ENCODE measurements at regions not wholly inside any gene's neighbourhood (a gene's known extent, or its start where the extent isn't known, plus 50 kb on each side); places are given as distances from the start of the nearest gene placed in this dataset.
A peak's percentile ranks its signal among the peaks of the same experiment; 100 is the strongest.
"Not testable (repeated sequence)": the region's sequence is repeated elsewhere in the genome, so short reads cannot be mapped to it uniquely, and the experiment has no call there.

- Histone ChIP-seq H3K27me3 (no peaks in the 10 kb centered on the region), H3K27ac (no peak overlapping the region), H3K4me3 (no peak overlapping the region), H3K9me3 (no peaks in the 10 kb centered on the region), H3K36me3 (no peaks in the 10 kb centered on the region), H3K4me1 (peaks cover 0 to 26% (median 18%) of the 10 kb centered on the region in 4 donors)
- intact Hi-C loops (cut with DNase I): no loop called here
- 76 to 85% methylated on average over 11 of the region's 11 CpGs for WGBS, 2 donors
- no peak for DNase-seq
- TF ChIP-seq POLR2A (IDR thresholded peaks at IDR 0.05) (no peak), CTCF (IDR thresholded peaks at IDR 0.05) (no peak), EP300 (IDR thresholded peaks at IDR 0.05) (no peak), POLR2AphosphoS5 (IDR thresholded peaks at IDR 0.05) (no peak)
Measured at GRCh38 chr10:30704026-30704600, 74.6 kb upstream of the LYZL2 start.

GRCh38 chr10:30703446-30703845, 73.9 kb upstream of the LYZL2 start:
- H3K4me3 ChIP-seq; H3K36me3 ChIP-seq; intact Hi-C loops (cut with DNase I); DNase-seq; H3K27ac ChIP-seq; H3K27me3 ChIP-seq; H3K9me3 ChIP-seq: not testable (repeated sequence)
- 90 to 91% methylated on average over 7 of the region's 7 CpGs for WGBS, 2 donors
- H3K4me1 ChIP-seq: peaks cover 0 to 26% (median 18%) of the 10 kb centered on the region in 4 donors

- DNase-seq: no peak
- 67 to 71% methylated on average over 5 of the region's 5 CpGs for WGBS, 2 donors
- H3K27me3 ChIP-seq: no peaks in the 10 kb centered on the region
- H3K4me1 ChIP-seq: peaks cover 0 to 26% (median 18%) of the 10 kb centered on the region in 4 donors
- H3K27ac ChIP-seq: no peak overlapping the region
- intact Hi-C loops (cut with DNase I): no loop called here
- H3K4me3 ChIP-seq: no peak overlapping the region
- no peaks in the 10 kb centered on the region for H3K9me3 ChIP-seq
- no peaks in the 10 kb centered on the region for H3K36me3 ChIP-seq
- no peak for TF ChIP-seq POLR2AphosphoS5 (IDR thresholded peaks at IDR 0.05)
- TF ChIP-seq EP300 (IDR thresholded peaks at IDR 0.05): no peak
- no peak for TF ChIP-seq CTCF (IDR thresholded peaks at IDR 0.05)
- TF ChIP-seq POLR2A (IDR thresholded peaks at IDR 0.05): no peak
Measured at GRCh38 chr10:30702860-30703259, 73.3 kb upstream of the LYZL2 start.

GRCh38 chr10:30701451-30702173, 72.1 kb upstream of the LYZL2 start:
- Histone ChIP-seq H3K4me1 (peaks cover 0 to 26% (median 18%) of the 10 kb centered on the region in 4 donors), H3K36me3 (no peaks in the 10 kb centered on the region), H3K9me3 (no peaks in the 10 kb centered on the region), H3K27me3 (no peaks in the 10 kb centered on the region), H3K27ac (peak overlapping the region in 2 of 4 donors; percentile 22), H3K4me3 (no peak overlapping the region)
- intact Hi-C loops (cut with DNase I): no loop called here
- 35 to 48% methylated on average over 13 of the region's 13 CpGs for WGBS, 2 donors
- TF ChIP-seq POLR2AphosphoS5 (IDR thresholded peaks at IDR 0.05) (no peak), CTCF (IDR thresholded peaks at IDR 0.05) (no peak), EP300 (IDR thresholded peaks at IDR 0.05) (no peak), POLR2A (IDR thresholded peaks at IDR 0.05) (no peak)
- DNase-seq: no peak

GRCh38 chr10:30697806-30698205, 68.3 kb upstream of the LYZL2 start:
- Histone ChIP-seq H3K27me3 (no peaks in the 10 kb centered on the region), H3K4me3 (no peak overlapping the region), H3K9me3 (no peaks in the 10 kb centered on the region), H3K36me3 (no peaks in the 10 kb centered on the region), H3K4me1 (peaks cover 0 to 36% (median 23%) of the 10 kb centered on the region in 4 donors), H3K27ac (no peak overlapping the region)
- DNase-seq: no peak
- TF ChIP-seq CTCF (IDR thresholded peaks at IDR 0.05) (no peak), POLR2A (IDR thresholded peaks at IDR 0.05) (no peak), EP300 (IDR thresholded peaks at IDR 0.05) (no peak), POLR2AphosphoS5 (IDR thresholded peaks at IDR 0.05) (no peak)
- intact Hi-C loops (cut with DNase I): no loop called here
- WGBS, 2 donors: 59 to 68% methylated on average over 3 of the region's 3 CpGs

- H3K4me1 ChIP-seq: peaks cover 0 to 36% (median 23%) of the 10 kb centered on the region in 4 donors
- H3K27me3 ChIP-seq; H3K36me3 ChIP-seq; intact Hi-C loops (cut with DNase I); H3K9me3 ChIP-seq; H3K27ac ChIP-seq; H3K4me3 ChIP-seq; DNase-seq: not testable (repeated sequence)
- WGBS, 2 donors: 55 to 72% methylated on average over 17 of the region's 17 CpGs
Measured at GRCh38 chr10:30697221-30697620, 67.7 kb upstream of the LYZL2 start.

- Histone ChIP-seq H3K27ac (peak overlapping the region in 3 of 4 donors; percentile 46 to 79 (median 74)), H3K4me1 (peaks cover 0 to 34% (median 22%) of the 10 kb centered on the region in 4 donors)
- WGBS, 2 donors: 74 to 83% methylated on average over 9 to 10 of the region's 10 CpGs
- H3K27me3 ChIP-seq; H3K9me3 ChIP-seq; intact Hi-C loops (cut with DNase I); H3K4me3 ChIP-seq; H3K36me3 ChIP-seq; DNase-seq: not testable (repeated sequence)
Measured at GRCh38 chr10:30696416-30697185, 67.0 kb upstream of the LYZL2 start.

Measured in sigmoid colon (tissue), 6 donors.